Stimulated activated CD4-positive, alpha-beta T cell treated with anti-CD3 and anti-CD28 coated beads, Interleukin-1b, Interleukin-23, amount 100 ng/mL, for 1 hour (primary cell): ENCODE measurements at regions not wholly inside any gene's neighbourhood (a gene's known extent, or its start where the extent isn't known, plus 50 kb on each side); places are given as distances from the start of the nearest gene placed in this dataset.
"Not testable (repeated sequence)": the region's sequence is repeated elsewhere in the genome, so short reads cannot be mapped to it uniquely, and the experiment has no call there.

Experiments
- DNase-seq, 2 donors: peaks; one replicate each; pipeline ENCODE4 v3.0.0-alpha.2; 2020; ENCODE audit warnings: low read depth in 2 of 2

- not testable (repeated sequence) for DNase-seq
These were observed 256.0 kb downstream of the RPLP1 start for GRCh38 chr15:69708436-69709122.

GRCh38 chr15:69712991-69713390, 260.4 kb downstream of the RPLP1 start:
- DNase-seq, result no peak

GRCh38 chr15:69713726-69714559, 261.3 kb downstream of the RPLP1 start:
- peak in 1 of 2 donors; percentile 47 for DNase-seq

GRCh38 chr15:69715210-69715609, 262.6 kb downstream of the RPLP1 start:
- DNase-seq, result no peak

GRCh38 chr15:69718436-69718835, 265.8 kb downstream of the RPLP1 start:
- DNase-seq, result no peak

GRCh38 chr15:69718916-69719315, 266.3 kb downstream of the RPLP1 start:
- DNase-seq, result no peak

- DNase-seq, result peak in 1 of 2 donors; percentile 29
These were observed 267.1 kb downstream of the RPLP1 start for GRCh38 chr15:69719527-69720240.

- no peak for DNase-seq
These were observed 267.9 kb downstream of the RPLP1 start for GRCh38 chr15:69720536-69720935.

- no peak for DNase-seq
These were observed 270.3 kb downstream of the RPLP1 start for GRCh38 chr15:69722924-69723323.

GRCh38 chr15:69723404-69724096, 270.9 kb downstream of the RPLP1 start:
- no peak for DNase-seq

GRCh38 chr15:69724333-69724732, 271.7 kb downstream of the RPLP1 start:
- no peak for DNase-seq

GRCh38 chr15:69725275-69725674, 272.7 kb downstream of the RPLP1 start:
- no peak for DNase-seq

- DNase-seq, result no peak
These were observed 273.3 kb downstream of the RPLP1 start for GRCh38 chr15:69725957-69726356.

- no peak for DNase-seq
These were observed 274.7 kb downstream of the RPLP1 start for GRCh38 chr15:69727121-69727924.

- DNase-seq, result peak; percentile 56 to 77
These were observed 276.6 kb downstream of the RPLP1 start for GRCh38 chr15:69729167-69729748.

GRCh38 chr15:69730281-69731080, 277.9 kb downstream of the RPLP1 start:
- DNase-seq, result no peak

GRCh38 chr15:69731081-69731330, 278.4 kb downstream of the RPLP1 start:
- DNase-seq, result no peak

GRCh38 chr15:69731581-69731980, 279.0 kb downstream of the RPLP1 start:
- no peak for DNase-seq

GRCh38 chr15:69732133-69732532, 279.5 kb downstream of the RPLP1 start:
- no peak for DNase-seq

GRCh38 chr15:69734699-69735098, 282.1 kb downstream of the RPLP1 start:
- no peak for DNase-seq
